ENCODE measurements at regions not wholly inside any gene's neighbourhood (a gene's known extent, or its start where the extent isn't known, plus 50 kb on each side); places are given as distances from the start of the nearest gene placed in this dataset.

DNA sequence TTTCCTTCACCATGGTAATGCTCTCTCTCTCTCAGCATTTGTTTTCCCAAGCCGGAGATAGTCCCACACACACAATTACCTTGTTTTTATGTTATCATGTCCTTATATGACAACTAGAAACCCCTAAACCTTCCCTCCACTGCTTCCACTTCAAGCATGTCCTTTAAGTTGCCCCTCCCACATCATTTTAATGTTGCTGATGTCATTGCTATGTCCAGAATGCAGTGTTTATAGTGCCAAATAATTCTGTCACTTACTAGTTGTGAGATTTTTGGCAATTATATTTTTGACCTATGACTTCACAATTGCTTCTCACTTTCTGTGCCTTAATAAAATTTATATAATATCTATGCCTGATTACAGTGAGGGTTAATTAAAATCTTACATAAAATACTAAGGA lies 645.9 kb downstream of the XPNPEP1 start:
- CTCF ChIA-PET, result no interaction called here
- TF ChIP-seq, protein P1, sequence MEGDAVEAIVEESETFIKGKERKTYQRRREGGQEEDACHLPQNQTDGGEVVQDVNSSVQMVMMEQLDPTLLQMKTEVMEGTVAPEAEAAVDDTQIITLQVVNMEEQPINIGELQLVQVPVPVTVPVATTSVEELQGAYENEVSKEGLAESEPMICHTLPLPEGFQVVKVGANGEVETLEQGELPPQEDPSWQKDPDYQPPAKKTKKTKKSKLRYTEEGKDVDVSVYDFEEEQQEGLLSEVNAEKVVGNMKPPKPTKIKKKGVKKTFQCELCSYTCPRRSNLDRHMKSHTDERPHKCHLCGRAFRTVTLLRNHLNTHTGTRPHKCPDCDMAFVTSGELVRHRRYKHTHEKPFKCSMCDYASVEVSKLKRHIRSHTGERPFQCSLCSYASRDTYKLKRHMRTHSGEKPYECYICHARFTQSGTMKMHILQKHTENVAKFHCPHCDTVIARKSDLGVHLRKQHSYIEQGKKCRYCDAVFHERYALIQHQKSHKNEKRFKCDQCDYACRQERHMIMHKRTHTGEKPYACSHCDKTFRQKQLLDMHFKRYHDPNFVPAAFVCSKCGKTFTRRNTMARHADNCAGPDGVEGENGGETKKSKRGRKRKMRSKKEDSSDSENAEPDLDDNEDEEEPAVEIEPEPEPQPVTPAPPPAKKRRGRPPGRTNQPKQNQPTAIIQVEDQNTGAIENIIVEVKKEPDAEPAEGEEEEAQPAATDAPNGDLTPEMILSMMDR (IDR thresholded peaks at IDR 0.05; ENCODE audit: insufficient read depth, low read length, missing control alignments), result no peak
- POLR2A ChIA-PET, result no interaction called here
- H3K4me3 ChIP-seq (ENCODE audit: low read depth, low read length), result no peak overlapping the region
- DNase-seq (ENCODE audit: low read depth, low spot score), result no peak

GRCh38 chr10:109275960-109276359 lies 647.4 kb downstream of the XPNPEP1 start:
- DNase-seq (ENCODE audit: low read depth, low spot score), result no peak
- ChIA-PET POLR2A (no interaction called here), CTCF (no interaction called here)
- H3K4me3 ChIP-seq (ENCODE audit: low read depth, low read length), result no peak overlapping the region
- TF ChIP-seq, protein P1 (IDR thresholded peaks at IDR 0.05; ENCODE audit: insufficient read depth, low read length, missing control alignments), result no peak

GRCh38 chr10:109274681-109275080 lies 648.6 kb downstream of the XPNPEP1 start:
- POLR2A ChIA-PET, result no interaction called here
- no peak overlapping the region for H3K4me3 ChIP-seq (ENCODE audit: low read depth, low read length)
- CTCF ChIA-PET, result no interaction called here
- DNase-seq (ENCODE audit: low read depth, low spot score), result no peak
- TF ChIP-seq, protein P1 (IDR thresholded peaks at IDR 0.05; ENCODE audit: insufficient read depth, low read length, missing control alignments), result no peak

- no peak overlapping the region for H3K4me3 ChIP-seq (ENCODE audit: low read depth, low read length)
- TF ChIP-seq, protein P1 (IDR thresholded peaks at IDR 0.05; ENCODE audit: insufficient read depth, low read length, missing control alignments), result no peak
- CTCF ChIA-PET, result no interaction called here
- no peak for DNase-seq (ENCODE audit: low read depth, low spot score)
- POLR2A ChIA-PET, result no interaction called here
Measured at GRCh38 chr10:109270173-109270572, 653.1 kb downstream of the XPNPEP1 start.

- DNase-seq (ENCODE audit: low read depth, low spot score), result no peak
- ChIA-PET CTCF (no interaction called here), POLR2A (no interaction called here)
Measured at GRCh38 chr10:109264004-109264403, 659.3 kb downstream of the XPNPEP1 start.

GRCh38 chr10:109261231-109261630 lies 662.1 kb downstream of the XPNPEP1 start:
- TF ChIP-seq, protein P1 (IDR thresholded peaks at IDR 0.05; ENCODE audit: insufficient read depth, low read length, missing control alignments), result no peak
- no peak overlapping the region for H3K4me3 ChIP-seq (ENCODE audit: low read depth, low read length)
- CTCF ChIA-PET, result no interaction called here
- POLR2A ChIA-PET, result no interaction called here
- DNase-seq (ENCODE audit: low read depth, low spot score), result no peak

More at GRCh38 chr10:109264004-109264403, 659.3 kb downstream of the XPNPEP1 start:
- H3K4me3 ChIP-seq (ENCODE audit: low read depth, low read length), result no peak overlapping the region
- TF ChIP-seq, protein P1 (IDR thresholded peaks at IDR 0.05; ENCODE audit: insufficient read depth, low read length, missing control alignments), result no peak

Data from AG04449 (cell line).